GM12878 (cell line): ENCODE measurements at regions not wholly inside any gene's neighbourhood (a gene's known extent, or its start where the extent isn't known, plus 50 kb on each side); places are given as distances from the start of the nearest gene placed in this dataset.
"Not testable (repeated sequence)": the region's sequence is repeated elsewhere in the genome, so short reads cannot be mapped to it uniquely, and the experiment has no call there.

Experiments used
- ATAC-seq: fragments of 200-7000 bp; cut with Tn5 transposase; 3 replicates; pipeline ENCODE4 v1.9.1; 2020; ENCODE audit warnings: mild to moderate bottlenecking, moderate library complexity
- BruUV-seq: library from RNA; stranded (reverse); fragments of 400-500 nt; replicated peaks from 2 replicates; lab custom pipeline; 2021; lab: Mats Ljungman, UMichigan
- CTCF ChIA-PET: fragments of 300-600 bp; sonication (Branson Sonifier 250); formaldehyde crosslinking; extraction: SDS; loops from one replicate; lab custom pipeline; 2021; ENCODE audit warnings: inconsistent platforms; lab: Yijun Ruan, JAX
- POLR2A ChIA-PET: fragments of 350-600 bp; formaldehyde crosslinking; extraction: SDS; loops from one replicate; lab custom pipeline; 2021; ENCODE audit warnings: inconsistent platforms; lab: Charles Lee
- RAD21 ChIA-PET: fragments of 300-600 bp; sonication (Branson Sonifier 250); formaldehyde crosslinking; loops from one replicate; lab custom pipeline; 2023; ENCODE audit warnings: antibody characterized with exemption; ENCODE audit not compliant: unreplicated experiment; lab: Charles Lee
- SMC1A ChIA-PET: fragments of 300-600 bp; sonication (Branson Sonifier 250); formaldehyde crosslinking; loops from one replicate; lab custom pipeline; 2023; ENCODE audit not compliant: unreplicated experiment, uncharacterized antibody; lab: Charles Lee
- DNase-seq: peaks from one replicate; pipeline ENCODE4 v3.0.0-alpha.2; 2011; ENCODE audit warnings: low read depth, low spot score
- FAIRE-seq: peaks from 3 replicates; lab custom pipeline; 2011; peaks lifted over from hg19 to GRCh38; lab: Jason Lieb, UNC
- H2AFZ ChIP-seq: 2 replicates; pipeline ENCODE4 v1.6.0; 2011; ENCODE audit warnings: low read depth, low read length, control low read depth; ENCODE audit not compliant: control insufficient read depth
- H3K27ac ChIP-seq: 2 replicates; pipeline ENCODE4 v1.5.1; 2011; ENCODE audit warnings: control low read depth; ENCODE audit not compliant: control insufficient read depth, insufficient read depth
- H3K27me3 ChIP-seq, 2 experiments: replicated peaks in 1 of 2; 2 replicates each; pipeline versions ENCODE4 v1.6.0 to v1.6.1; 2011; ENCODE audit warnings: low read length in 1 of 2; ENCODE audit not compliant: control insufficient read depth in 2 of 2, insufficient read depth in 2 of 2
- H3K36me3 ChIP-seq, 2 experiments: 2 replicates each; pipeline ENCODE4 v1.5.1; 2011; ENCODE audit warnings: low read length in 1 of 2; ENCODE audit not compliant: control insufficient read depth in 2 of 2, insufficient read depth in 2 of 2
- H3K4me1 ChIP-seq: 2 replicates; pipeline ENCODE4 v1.6.1; 2011; ENCODE audit warnings: mild to moderate bottlenecking, low read length, moderate library complexity, mixed read lengths; ENCODE audit not compliant: control insufficient read depth, insufficient read depth
- H3K4me2 ChIP-seq: 2 replicates; pipeline ENCODE4 v1.6.0; 2011; ENCODE audit warnings: control low read depth; ENCODE audit not compliant: control insufficient read depth, insufficient read depth
- H3K4me3 ChIP-seq: fragments of 200-600 bp; sonication (generic); 2 replicates; pipeline ENCODE4 v1.5.1; 2016
- H3K79me2 ChIP-seq: 2 replicates; pipeline ENCODE4 v1.6.0; 2011; ENCODE audit warnings: low read length; ENCODE audit not compliant: control insufficient read depth, insufficient read depth
- H3K9ac ChIP-seq: 2 replicates; pipeline ENCODE4 v1.8.0; 2011; ENCODE audit warnings: low read length, control low read depth, mixed read lengths; ENCODE audit not compliant: control insufficient read depth, insufficient read depth
- H3K9me3 ChIP-seq: replicated peaks from 3 replicates; pipeline ENCODE4 v1.5.1; 2011; ENCODE audit warnings: mild to moderate bottlenecking, low read length; ENCODE audit not compliant: control insufficient read depth, insufficient read depth
- H4K20me1 ChIP-seq: 2 replicates; pipeline ENCODE4 v1.6.0; 2011; ENCODE audit not compliant: control insufficient read depth, insufficient read depth
- ATF7 ChIP-seq: fragments of 450-650 bp; IDR thresholded peaks from 2 replicates; pipeline ENCODE4 v1.6.1; 2016; ENCODE audit warnings: low read depth, mild to moderate bottlenecking
- BHLHE40 ChIP-seq, 2 experiments: fragments of 450-650 bp in 1 of 2; IDR thresholded peaks; 2 replicates each; pipeline ENCODE4 v1.6.1; 2011 to 2017; ENCODE audit warnings: low read depth in 2 of 2, borderline replicate concordance in 1 of 2, improper control_type of control experiment in 1 of 2, low read length in 1 of 2, mild to moderate bottlenecking in 1 of 2
- BMI1 ChIP-seq: fragments of 450-650 bp; IDR thresholded peaks from 2 replicates; pipeline ENCODE4 v1.6.1; 2016; ENCODE audit warnings: mild to moderate bottlenecking, moderate library complexity, borderline replicate concordance
- FOXK2 ChIP-seq: fragments of 450-650 bp; IDR thresholded peaks from 2 replicates; pipeline ENCODE4 v1.6.1; 2017; ENCODE audit warnings: mild to moderate bottlenecking, moderate library complexity
- LARP7 ChIP-seq: fragments of 450-650 bp; IDR thresholded peaks from 2 replicates; pipeline ENCODE4 v1.6.1; 2017; ENCODE audit warnings: mild to moderate bottlenecking
- RELA ChIP-seq: fragments of 450-650 bp; IDR thresholded peaks from 2 replicates; pipeline ENCODE4 v1.8.0; 2014; ENCODE audit warnings: borderline replicate concordance; ENCODE audit not compliant: partially characterized antibody
- TAF1 ChIP-seq: IDR thresholded peaks from 2 replicates; pipeline ENCODE4 v1.6.1; 2011; ENCODE audit warnings: mild to moderate bottlenecking, low read depth, low read length, borderline replicate concordance
- ZNF592 ChIP-seq: fragments of 450-650 bp; IDR thresholded peaks from 2 replicates; pipeline ENCODE4 v1.6.1; 2017; ENCODE audit warnings: mild to moderate bottlenecking, moderate library complexity
- ZZZ3 ChIP-seq: IDR thresholded peaks from 2 replicates; pipeline ENCODE4 v1.6.1; 2011; ENCODE audit warnings: low read depth; ENCODE audit not compliant: control insufficient read depth, insufficient read length
- WGBS: methylation state at CpG from one replicate; pipeline ENCODE4 v1.1.6; 2016; ENCODE audit warnings: low lambda C conversion rate; ENCODE audit not compliant: insufficient replicate concordance, insufficient coverage; ENCODE audit errors: missing lambda C conversion rate; 5-methylcytosine and 5-hydroxymethylcytosine counted together
- in situ Hi-C: fragments of 300-500 bp; cut with MboI; formaldehyde crosslinking; loops from 9 replicates; pipeline ENCODE4 v1.14.3; 2018; ENCODE audit warnings: mixed read lengths
- intact Hi-C: fragments of 100-400 bp; cut with micrococcal nuclease; formaldehyde crosslinking; loops from one replicate; pipeline ENCODE4 v1.14.2; 2022; ENCODE audit not compliant: unreplicated experiment
- TF ChIP-seq, protein P1 (sequence below): fragments of 450-650 bp; IDR thresholded peaks from 2 replicates; pipeline ENCODE4 v1.6.1; 2018; ENCODE audit warnings: borderline replicate concordance, mild to moderate bottlenecking; ENCODE audit not compliant: partially characterized antibody

DNA sequence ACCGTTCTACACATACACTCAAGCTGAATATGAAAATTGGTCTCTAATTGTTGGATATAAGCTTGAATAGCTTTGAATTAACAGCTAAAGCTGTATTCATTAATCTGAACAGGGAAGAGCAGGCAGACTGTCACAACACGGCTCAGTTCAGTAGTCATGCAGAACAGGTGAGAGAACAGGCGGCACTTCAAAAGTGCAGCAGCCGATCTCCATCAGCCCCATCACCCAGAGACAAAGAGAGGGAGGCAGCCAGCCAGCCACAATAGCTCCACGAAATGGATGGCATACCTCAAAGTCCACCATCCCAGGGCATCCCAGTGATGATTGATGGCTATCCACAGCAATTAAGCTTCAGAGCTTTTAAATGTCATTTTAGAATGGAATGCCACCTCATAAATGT lies 419.2 kb downstream of the OLFM4 start:
- no TSS peak for BruUV-seq
- H3K36me3 ChIP-seq = no peaks in the 10 kb centered on the region
- POLR2A ChIA-PET = no interaction called here
- no peaks in the 10 kb centered on the region for H4K20me1 ChIP-seq
- in situ Hi-C loops = no loop called here
- no peaks in the 10 kb centered on the region; the same call in 2 of the 3 replicates for H3K9me3 ChIP-seq
- RAD21 ChIA-PET = no interaction called here
- FAIRE-seq (no peak), DNase-seq (no peak), ATAC-seq (no peak)
- TF ChIP-seq TAF1 (no peak), ZNF592 (no peak), ZZZ3 (no peak), FOXK2 (no peak), LARP7 (no peak), BHLHE40 (IDR thresholded peaks at IDR 0.05; ENCODE audit: borderline replicate concordance in 1 of 2, low read depth in 2 of 2, low read length in 1 of 2) (no peak), BMI1 (no peak), ATF7 (no peak), RELA (no peak)
- TF ChIP-seq, protein P1, sequence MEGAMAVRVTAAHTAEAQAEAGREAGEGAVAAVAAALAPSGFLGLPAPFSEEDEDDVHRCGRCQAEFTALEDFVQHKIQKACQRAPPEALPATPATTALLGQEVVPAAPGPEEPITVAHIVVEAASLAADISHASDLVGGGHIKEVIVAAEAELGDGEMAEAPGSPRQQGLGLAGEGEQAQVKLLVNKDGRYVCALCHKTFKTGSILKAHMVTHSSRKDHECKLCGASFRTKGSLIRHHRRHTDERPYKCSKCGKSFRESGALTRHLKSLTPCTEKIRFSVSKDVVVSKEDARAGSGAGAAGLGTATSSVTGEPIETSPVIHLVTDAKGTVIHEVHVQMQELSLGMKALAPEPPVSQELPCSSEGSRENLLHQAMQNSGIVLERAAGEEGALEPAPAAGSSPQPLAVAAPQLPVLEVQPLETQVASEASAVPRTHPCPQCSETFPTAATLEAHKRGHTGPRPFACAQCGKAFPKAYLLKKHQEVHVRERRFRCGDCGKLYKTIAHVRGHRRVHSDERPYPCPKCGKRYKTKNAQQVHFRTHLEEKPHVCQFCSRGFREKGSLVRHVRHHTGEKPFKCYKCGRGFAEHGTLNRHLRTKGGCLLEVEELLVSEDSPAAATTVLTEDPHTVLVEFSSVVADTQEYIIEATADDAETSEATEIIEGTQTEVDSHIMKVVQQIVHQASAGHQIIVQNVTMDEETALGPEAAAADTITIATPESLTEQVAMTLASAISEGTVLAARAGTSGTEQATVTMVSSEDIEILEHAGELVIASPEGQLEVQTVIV = no peak
- H3K27me3 ChIP-seq = no peaks in the 10 kb centered on the region
- H3K4me2 ChIP-seq = no peak overlapping the region
- H2AFZ ChIP-seq = no peak overlapping the region
- intact Hi-C loops = no loop called here
- 17% methylated on average over 3 of the region's 5 CpGs for WGBS
- H3K27ac ChIP-seq = no peak overlapping the region
- no peaks in the 10 kb centered on the region for H3K4me1 ChIP-seq
- no peaks in the 10 kb centered on the region for H3K79me2 ChIP-seq
- CTCF ChIA-PET = no interaction called here
- H3K9ac ChIP-seq = no peak overlapping the region
- SMC1A ChIA-PET = interaction anchor here (1.0 to 1.3 kb wide), 2 partner anchors 23 to 45 kb away, joined by 3 read pairs; no protein-coding TSS in a partner anchor
- H3K4me3 ChIP-seq = no peak overlapping the region

DNA sequence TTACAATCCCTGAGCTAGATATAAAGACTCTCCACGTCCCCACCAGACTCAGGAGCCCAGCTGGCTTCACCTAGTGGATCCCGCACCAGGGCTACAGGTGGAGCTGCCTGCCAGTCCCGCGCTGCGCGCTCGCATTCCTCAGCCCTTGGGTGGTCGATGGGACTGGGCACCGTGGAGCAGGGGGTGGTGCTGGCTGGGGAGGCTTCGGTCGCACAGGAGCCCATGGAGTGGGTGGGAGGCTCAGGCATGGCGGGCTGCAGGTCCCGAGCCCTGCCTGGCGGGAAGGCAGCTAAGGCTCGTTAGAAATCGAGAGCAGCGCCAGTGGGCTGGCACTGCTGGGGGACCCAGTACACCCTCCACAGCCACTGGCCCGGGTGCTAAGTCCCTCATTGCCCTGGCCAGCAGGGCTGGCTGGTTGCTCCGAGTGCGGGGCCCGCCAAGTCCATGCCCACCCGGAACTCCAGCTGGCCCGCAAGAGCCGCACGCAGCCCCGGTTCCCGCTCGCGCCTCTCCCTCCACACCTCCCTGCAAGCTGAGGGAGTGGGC lies 423.7 kb downstream of the OLFM4 start:
- POLR2A ChIA-PET, CTCF ChIA-PET, BruUV-seq, H3K4me1 ChIP-seq, H3K4me2 ChIP-seq, H3K9me3 ChIP-seq, FAIRE-seq, H3K79me2 ChIP-seq, in situ Hi-C loops, H3K36me3 ChIP-seq, ATAC-seq, DNase-seq, H3K4me3 ChIP-seq, intact Hi-C loops, H2AFZ ChIP-seq, RAD21 ChIA-PET, SMC1A ChIA-PET, H3K9ac ChIP-seq, H3K27ac ChIP-seq, H3K27me3 ChIP-seq, H4K20me1 ChIP-seq: not testable (repeated sequence)
- 77% methylated on average over 20 of the region's 29 CpGs for WGBS
